Psoas muscle (tissue), 7 donors: ENCODE measurements at regions not wholly inside any gene's neighbourhood (a gene's known extent, or its start where the extent isn't known, plus 50 kb on each side); places are given as distances from the start of the nearest gene placed in this dataset.

Experiments
- ATAC-seq, 4 donors: fragments of 200-7000 bp; cut with Tn5 transposase; one replicate each; pipeline ENCODE4 v1.9.1; 2020; ENCODE audit warnings: moderate library complexity in 3 of 4, mild to moderate bottlenecking in 2 of 4
- DNase-seq, 2 donors: peaks; one replicate each; pipeline ENCODE4 v3.0.0-alpha.2; 2020
- H3K27ac ChIP-seq: fragments of 200-600 bp; one replicate; pipeline ENCODE4 v1.8.0; 2022
- H3K27me3 ChIP-seq, 3 donors: fragments of 200-600 bp in 1 of 3; one replicate each; pipeline versions ENCODE4 v1.6.1 to v1.8.0; 2013 to 2022; ENCODE audit warnings: low read length in 2 of 3, mild to moderate bottlenecking in 2 of 3, moderate library complexity in 1 of 3; ENCODE audit not compliant: insufficient read depth in 3 of 3
- H3K36me3 ChIP-seq, 2 donors: fragments of 200-600 bp in 1 of 2; one replicate each; pipeline versions ENCODE4 v1.6.1 to v1.8.0; 2013 to 2022; ENCODE audit warnings: low read depth in 1 of 2, mild to moderate bottlenecking in 1 of 2, moderate library complexity in 1 of 2; ENCODE audit not compliant: insufficient read depth in 1 of 2
- H3K4me1 ChIP-seq: fragments of 200-600 bp; one replicate; pipeline ENCODE4 v1.8.0; 2022
- H3K4me3 ChIP-seq: fragments of 200-600 bp; one replicate; pipeline ENCODE4 v1.8.0; 2022; ENCODE audit warnings: mild to moderate bottlenecking
- H3K9me3 ChIP-seq: fragments of 200-600 bp; one replicate; pipeline ENCODE4 v1.8.0; 2022
- WGBS, 3 donors: extraction: QIAGEN DNeasy Blood & Tissue Kit; methylation state at CpG; one replicate each; pipeline versions ENCODE4 v1.1.6 to v1.1.7; 2013; 5-methylcytosine and 5-hydroxymethylcytosine counted together
- intact Hi-C, 2 donors: fragments of 100-400 bp; cut with DNase I; formaldehyde crosslinking; loops; one replicate each; pipeline versions ENCODE4 v1.11.0 to v1.14.2; 2022
- TF ChIP-seq, protein P1 (sequence below): fragments of 200-600 bp; IDR thresholded peaks from one replicate; pipeline ENCODE4 v1.8.0; 2022; ENCODE audit warnings: antibody characterized with exemption
- donor health status: healthy with polysubstance abuse.
- donor health status: DM: no; HTN: no; CAD: no; lungs with moderate emphysema.
- donor health status: Bipolar disorder and iron deficiency.
- donor health status: healthy.
- donor health status: DM: yes; HTN: yes; CAD: no.
- donor health status: DM: no; HTN: no; CAD: no.
- donor health status: DM: yes; HTN: yes; CAD: no.

DNA sequence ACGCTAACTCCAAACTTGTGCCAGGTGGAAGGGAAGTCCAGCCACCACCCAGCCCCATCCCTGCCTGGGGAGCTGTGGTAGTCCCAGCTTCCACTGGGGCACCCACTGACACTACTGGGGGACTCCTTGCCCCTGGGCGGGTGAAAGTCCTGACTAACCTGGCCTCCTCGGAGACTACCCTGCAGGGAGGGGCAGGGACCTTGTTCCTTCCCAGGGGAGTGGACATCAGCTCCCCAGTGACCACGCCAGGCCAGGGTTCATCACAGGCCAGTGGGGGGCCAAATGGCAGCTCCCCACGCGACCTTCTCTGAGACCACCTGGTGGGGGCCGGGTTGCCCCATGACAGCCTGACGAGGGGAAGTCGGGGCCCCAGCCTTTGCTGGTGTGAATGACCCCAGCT is 420.0 kb upstream of the SALL3 start:
- H3K36me3 ChIP-seq = no peaks in the 10 kb centered on the region
- no peak for DNase-seq
- H3K27ac ChIP-seq = no peak overlapping the region
- intact Hi-C loops = no loop called here
- H3K9me3 ChIP-seq = peaks cover 3% of the 10 kb centered on the region
- 79 to 85% (median 81%) methylated on average over 9 of the region's 9 CpGs for WGBS, 3 donors
- no peak overlapping the region for H3K4me3 ChIP-seq
- H3K4me1 ChIP-seq = no peaks in the 10 kb centered on the region
- no peak for ATAC-seq
- H3K27me3 ChIP-seq = peaks cover 0 to 2% (median 0%) of the 10 kb centered on the region in 3 donors
- TF ChIP-seq, protein P1, sequence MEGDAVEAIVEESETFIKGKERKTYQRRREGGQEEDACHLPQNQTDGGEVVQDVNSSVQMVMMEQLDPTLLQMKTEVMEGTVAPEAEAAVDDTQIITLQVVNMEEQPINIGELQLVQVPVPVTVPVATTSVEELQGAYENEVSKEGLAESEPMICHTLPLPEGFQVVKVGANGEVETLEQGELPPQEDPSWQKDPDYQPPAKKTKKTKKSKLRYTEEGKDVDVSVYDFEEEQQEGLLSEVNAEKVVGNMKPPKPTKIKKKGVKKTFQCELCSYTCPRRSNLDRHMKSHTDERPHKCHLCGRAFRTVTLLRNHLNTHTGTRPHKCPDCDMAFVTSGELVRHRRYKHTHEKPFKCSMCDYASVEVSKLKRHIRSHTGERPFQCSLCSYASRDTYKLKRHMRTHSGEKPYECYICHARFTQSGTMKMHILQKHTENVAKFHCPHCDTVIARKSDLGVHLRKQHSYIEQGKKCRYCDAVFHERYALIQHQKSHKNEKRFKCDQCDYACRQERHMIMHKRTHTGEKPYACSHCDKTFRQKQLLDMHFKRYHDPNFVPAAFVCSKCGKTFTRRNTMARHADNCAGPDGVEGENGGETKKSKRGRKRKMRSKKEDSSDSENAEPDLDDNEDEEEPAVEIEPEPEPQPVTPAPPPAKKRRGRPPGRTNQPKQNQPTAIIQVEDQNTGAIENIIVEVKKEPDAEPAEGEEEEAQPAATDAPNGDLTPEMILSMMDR = no peak

DNA sequence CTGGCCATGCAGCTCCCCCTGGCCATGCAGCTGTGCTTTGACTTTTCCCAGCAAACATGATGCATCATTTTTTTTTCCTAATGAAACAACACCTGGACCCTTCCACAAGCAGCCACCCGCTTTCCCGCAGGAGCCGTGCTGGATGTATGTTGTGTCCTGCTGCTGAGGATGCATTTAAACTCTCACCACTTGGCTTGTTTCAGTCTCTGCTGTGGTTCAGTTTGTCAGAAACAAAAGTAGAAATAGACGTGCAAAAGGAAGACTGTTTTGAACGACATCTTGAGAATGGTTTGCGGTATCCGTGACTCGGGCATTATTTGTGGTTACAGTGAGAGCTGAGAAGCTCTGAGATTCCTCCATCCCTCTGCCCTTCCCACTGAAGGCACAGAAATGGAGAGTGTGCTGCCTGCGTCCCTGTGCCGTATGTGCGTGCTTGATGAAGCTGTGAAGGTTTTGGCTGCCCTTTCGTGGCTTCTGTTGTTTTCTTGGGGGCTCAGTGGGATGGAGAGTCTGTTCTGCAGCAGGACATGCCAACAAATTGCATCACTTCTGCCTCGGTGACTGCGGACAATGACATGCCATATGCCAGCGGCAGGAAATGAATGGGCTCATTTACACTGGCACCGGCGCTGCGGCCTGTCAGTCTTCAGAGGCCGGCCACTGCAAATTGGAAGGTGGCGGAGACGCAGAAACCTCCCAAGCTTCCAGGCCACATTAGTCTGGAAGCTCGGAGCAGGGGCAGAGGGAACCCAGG is 417.7 kb upstream of the SALL3 start:
- TF ChIP-seq, protein P1 = no peak
- H3K27ac ChIP-seq = no peak overlapping the region
- no peak for DNase-seq
- peaks cover 0 to 2% (median 0%) of the 10 kb centered on the region in 3 donors for H3K27me3 ChIP-seq
- intact Hi-C loops = no loop called here
- no peaks in the 10 kb centered on the region for H3K36me3 ChIP-seq
- 53 to 68% (median 64%) methylated on average over 22 of the region's 22 CpGs for WGBS, 3 donors
- no peaks in the 10 kb centered on the region for H3K9me3 ChIP-seq
- no peak for ATAC-seq
- no peaks in the 10 kb centered on the region for H3K4me1 ChIP-seq
- H3K4me3 ChIP-seq = no peak overlapping the region

DNA sequence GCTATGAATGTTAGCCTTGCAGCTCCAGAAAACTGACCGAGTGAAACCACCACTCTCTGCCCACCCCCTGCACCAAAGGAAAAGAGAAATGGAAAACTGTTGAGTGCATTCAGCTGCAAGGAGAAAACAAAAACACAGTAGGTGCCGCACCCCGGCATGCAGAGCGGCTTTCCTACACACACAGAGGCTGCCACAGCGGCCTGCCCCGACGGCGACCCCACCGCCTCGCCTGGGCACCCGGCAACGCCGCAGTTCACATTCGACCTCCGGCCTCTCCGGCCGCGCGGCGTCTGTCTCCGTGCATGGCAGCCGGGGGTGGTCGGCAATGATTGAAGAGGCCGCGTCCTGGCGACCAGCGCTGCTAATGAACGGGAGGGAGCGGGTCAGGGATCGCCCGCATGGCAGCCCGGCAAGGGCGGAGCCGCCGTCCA is 417.1 kb upstream of the SALL3 start:
- 69 to 75% (median 75%) methylated on average over 33 to 35 of the region's 35 CpGs for WGBS, 3 donors
- no peaks in the 10 kb centered on the region for H3K9me3 ChIP-seq
- TF ChIP-seq, protein P1 = no peak
- intact Hi-C loops = no loop called here
- peaks cover 0 to 1% (median 0%) of the 10 kb centered on the region in 3 donors for H3K27me3 ChIP-seq
- no peak for ATAC-seq
- H3K4me1 ChIP-seq = no peaks in the 10 kb centered on the region
- H3K36me3 ChIP-seq = no peaks in the 10 kb centered on the region
- H3K4me3 ChIP-seq = no peak overlapping the region
- DNase-seq = no peak
- H3K27ac ChIP-seq = no peak overlapping the region

DNA sequence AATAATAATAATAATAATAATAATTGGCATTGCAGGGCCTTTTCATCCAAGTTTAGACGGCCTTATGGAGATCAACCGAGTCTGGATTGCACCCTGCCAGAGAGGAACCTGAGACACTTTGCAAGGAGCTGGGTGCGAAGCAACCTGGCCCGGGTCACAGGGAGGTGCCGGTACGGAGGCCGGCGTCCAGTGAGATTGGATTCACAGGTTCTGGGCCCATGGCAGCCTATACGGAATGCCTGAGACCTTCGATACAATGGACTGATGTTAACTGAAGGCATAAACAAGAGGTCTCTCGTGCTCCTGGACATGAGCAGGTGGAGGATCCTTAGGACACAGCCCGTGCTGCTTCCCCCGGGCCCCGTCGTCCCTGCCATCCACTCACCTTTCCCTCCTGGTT is 416.5 kb upstream of the SALL3 start:
- intact Hi-C loops = no loop called here
- no peak overlapping the region for H3K4me3 ChIP-seq
- TF ChIP-seq, protein P1 = no peak
- no peaks in the 10 kb centered on the region for H3K36me3 ChIP-seq
- no peak overlapping the region for H3K27ac ChIP-seq
- no peaks in the 10 kb centered on the region for H3K4me1 ChIP-seq
- ATAC-seq (no peak), DNase-seq (no peak)
- H3K9me3 ChIP-seq = no peaks in the 10 kb centered on the region
- 86 to 91% (median 90%) methylated on average over 15 of the region's 15 CpGs for WGBS, 3 donors
- H3K27me3 ChIP-seq = no peaks in the 10 kb centered on the region

DNA sequence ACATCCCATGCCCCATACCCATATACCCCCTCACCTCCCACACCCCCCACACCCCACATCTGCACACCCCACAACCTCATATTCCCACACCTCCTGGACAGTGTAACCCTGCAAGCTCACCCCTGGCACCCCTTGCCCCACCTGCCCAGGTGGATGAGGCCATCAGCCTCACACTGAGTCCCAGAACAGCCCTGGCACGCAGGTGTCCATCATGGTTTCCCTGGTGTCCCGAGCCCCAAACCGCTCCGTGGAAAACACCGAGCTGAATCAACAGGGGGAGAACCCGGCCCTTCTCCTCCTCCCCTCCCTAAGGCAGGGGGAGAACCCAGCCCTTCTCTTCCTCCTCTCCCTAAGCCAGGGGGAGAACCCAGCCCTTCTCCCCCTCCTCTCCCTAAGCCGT is 415.6 kb upstream of the SALL3 start:
- Histone ChIP-seq H3K36me3 (no peaks in the 10 kb centered on the region), H3K27me3 (no peaks in the 10 kb centered on the region), H3K27ac (no peak overlapping the region), H3K4me1 (no peaks in the 10 kb centered on the region), H3K4me3 (no peak overlapping the region), H3K9me3 (no peaks in the 10 kb centered on the region)
- WGBS, 3 donors = 49 to 53% (median 50%) methylated on average over 4 to 7 of the region's 7 CpGs
- DNase-seq (no peak), ATAC-seq (no peak)
- TF ChIP-seq, protein P1 = no peak
- intact Hi-C loops = no loop called here
